Neural progenitor cell (in vitro differentiated cells): ENCODE measurements at regions not wholly inside any gene's neighbourhood (a gene's known extent, or its start where the extent isn't known, plus 50 kb on each side); places are given as distances from the start of the nearest gene placed in this dataset.
"Not testable (repeated sequence)": the region's sequence is repeated elsewhere in the genome, so short reads cannot be mapped to it uniquely, and the experiment has no call there.

Experiments used
- DNase-seq: peaks from one replicate; pipeline ENCODE4 v3.0.0-alpha.2; 2016; ENCODE audit warnings: low spot score
- H2AFZ ChIP-seq: fragments of 200-600 bp; sonication (generic); replicated peaks from 2 replicates; pipeline ENCODE4 v1.6.1; 2016; ENCODE audit warnings: antibody characterized with exemption
- H3F3A ChIP-seq: fragments of 200-600 bp; sonication (generic); 2 replicates; pipeline ENCODE4 v1.6.1; 2016; ENCODE audit warnings: antibody characterized with exemption, low read depth
- H3K27ac ChIP-seq: fragments of 200-600 bp; sonication (generic); 2 replicates; pipeline ENCODE4 v1.5.1; 2016; ENCODE audit warnings: mild to moderate bottlenecking
- H3K27me3 ChIP-seq: fragments of 200-600 bp; sonication (generic); 2 replicates; pipeline ENCODE4 v1.6.1; 2016; ENCODE audit warnings: mild to moderate bottlenecking, moderate library complexity
- H3K36me3 ChIP-seq: fragments of 200-600 bp; sonication (generic); 2 replicates; pipeline ENCODE4 v1.5.1; 2016
- H3K4me1 ChIP-seq: fragments of 200-600 bp; sonication (generic); 2 replicates; pipeline ENCODE4 v1.6.1; 2016; ENCODE audit warnings: mixed run types
- H3K4me2 ChIP-seq: fragments of 200-600 bp; sonication (generic); 2 replicates; pipeline ENCODE4 v1.6.1; 2016
- H3K4me3 ChIP-seq: fragments of 200-600 bp; sonication (generic); 2 replicates; pipeline ENCODE4 v1.5.1; 2016
- H3K79me2 ChIP-seq: fragments of 200-600 bp; sonication (generic); 2 replicates; pipeline ENCODE4 v1.6.1; 2016; ENCODE audit warnings: low read depth
- H3K9ac ChIP-seq: fragments of 200-600 bp; sonication (generic); 2 replicates; pipeline ENCODE4 v1.6.1; 2016
- H3K9me3 ChIP-seq: fragments of 200-600 bp; sonication (generic); 2 replicates; pipeline ENCODE4 v1.5.1; 2016; ENCODE audit warnings: low read depth
- H4K20me1 ChIP-seq: fragments of 200-600 bp; sonication (generic); 2 replicates; pipeline ENCODE4 v1.6.1; 2016; ENCODE audit warnings: low read depth
- H3K27ac Mint-ChIP-seq: 3 replicates; pipeline ENCODE4 v1.8.0; 2021; ENCODE audit warnings: mixed read lengths
- H3K27me3 Mint-ChIP-seq: 2 replicates; pipeline ENCODE4 v1.8.0; 2022; ENCODE audit warnings: low read depth, mild to moderate bottlenecking, inconsistent platforms, moderate library complexity, mixed read lengths; ENCODE audit not compliant: insufficient read depth
- H3K36me3 Mint-ChIP-seq: 3 replicates; pipeline ENCODE4 v1.8.0; 2021; ENCODE audit warnings: mixed read lengths
- H3K4me1 Mint-ChIP-seq: 3 replicates; pipeline ENCODE4 v1.8.0; 2021; ENCODE audit warnings: mixed read lengths
- H3K4me3 Mint-ChIP-seq: 3 replicates; pipeline ENCODE4 v1.8.0; 2021; ENCODE audit warnings: mild to moderate bottlenecking, moderate library complexity, mixed read lengths
- H3K9me3 Mint-ChIP-seq: 3 replicates; pipeline ENCODE4 v1.8.0; 2020; ENCODE audit warnings: mixed read lengths
- CTCF ChIP-seq: fragments of 200-600 bp; sonication (generic); IDR thresholded peaks from 2 replicates; pipeline ENCODE4 v1.5.1; 2017; ENCODE audit warnings: antibody characterized with exemption, mild to moderate bottlenecking
- EZH2 ChIP-seq: fragments of 200-600 bp; sonication (generic); IDR thresholded peaks from 2 replicates; pipeline ENCODE4 v1.6.1; 2017; ENCODE audit warnings: antibody characterized with exemption, mild to moderate bottlenecking, moderate library complexity
- EZH2phosphoT487 ChIP-seq: fragments of 200-600 bp; sonication (generic); IDR thresholded peaks from 2 replicates; pipeline ENCODE4 v1.6.1; 2017; ENCODE audit warnings: antibody characterized with exemption

- DNase-seq: no peak
- Histone ChIP-seq H3K9ac (no peak overlapping the region), H3K4me1 (no peaks in the 10 kb centered on the region), H2AFZ (no peak overlapping the region), H3K9me3 (no peaks in the 10 kb centered on the region), H3K4me3 (no peak overlapping the region), H3K27ac (no peak overlapping the region), H3K27me3 (no peaks in the 10 kb centered on the region), H3F3A (no peaks in the 10 kb centered on the region), H4K20me1 (no peaks in the 10 kb centered on the region), H3K4me2 (no peak overlapping the region), H3K36me3 (no peaks in the 10 kb centered on the region), H3K79me2 (no peaks in the 10 kb centered on the region)
- H3K4me3 Mint-ChIP-seq: no peak overlapping the region
- no peaks in the 10 kb centered on the region for H3K4me1 Mint-ChIP-seq
- H3K9me3 Mint-ChIP-seq: no peaks in the 10 kb centered on the region
- no peak overlapping the region for H3K27ac Mint-ChIP-seq
- H3K36me3 Mint-ChIP-seq: no peaks in the 10 kb centered on the region
- TF ChIP-seq EZH2: no peak
- H3K27me3 Mint-ChIP-seq: no peaks in the 10 kb centered on the region
Measured at GRCh38 chrX:112473654-112474053, 206.1 kb downstream of the LHFPL1 start.

DNA sequence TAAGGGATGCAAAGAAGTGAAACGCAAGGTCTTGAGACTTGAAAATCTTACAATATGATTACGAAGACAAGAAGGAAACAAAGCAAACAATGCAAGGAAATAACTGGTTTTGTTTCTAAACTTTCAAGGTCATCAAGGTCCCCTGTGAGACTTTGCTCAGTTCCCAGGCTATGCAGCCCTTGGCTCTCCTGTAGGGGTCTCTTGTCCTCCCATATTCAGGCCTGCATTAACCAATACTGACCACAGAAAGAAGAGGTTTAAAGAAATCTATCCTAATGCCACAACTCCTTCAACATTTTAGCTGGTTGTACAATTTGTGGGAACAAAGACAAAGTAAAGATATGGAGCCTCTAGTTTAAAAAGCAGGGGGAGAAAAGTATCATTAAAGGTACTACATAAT, 209.2 kb downstream of the LHFPL1 start:
- no peaks in the 10 kb centered on the region for H4K20me1 ChIP-seq
- Mint-ChIP-seq H3K27ac (no peak overlapping the region), H3K27me3 (no peaks in the 10 kb centered on the region), H3K36me3 (no peaks in the 10 kb centered on the region), H3K4me3 (no peak overlapping the region), H3K9me3 (no peaks in the 10 kb centered on the region), H3K4me1 (no peaks in the 10 kb centered on the region)
- H3K9me3 ChIP-seq: no peaks in the 10 kb centered on the region
- no peak overlapping the region for H3K4me2 ChIP-seq
- H3K27ac ChIP-seq: no peak overlapping the region
- no peaks in the 10 kb centered on the region for H3K79me2 ChIP-seq
- no peaks in the 10 kb centered on the region for H3F3A ChIP-seq
- DNase-seq: no peak
- no peak overlapping the region for H3K9ac ChIP-seq
- no peak overlapping the region for H2AFZ ChIP-seq
- H3K36me3 ChIP-seq: no peaks in the 10 kb centered on the region
- no peaks in the 10 kb centered on the region for H3K4me1 ChIP-seq
- TF ChIP-seq EZH2phosphoT487: no peak
- no peak for TF ChIP-seq CTCF
- no peak for TF ChIP-seq EZH2
- H3K27me3 ChIP-seq: no peaks in the 10 kb centered on the region
- no peak overlapping the region for H3K4me3 ChIP-seq

DNA sequence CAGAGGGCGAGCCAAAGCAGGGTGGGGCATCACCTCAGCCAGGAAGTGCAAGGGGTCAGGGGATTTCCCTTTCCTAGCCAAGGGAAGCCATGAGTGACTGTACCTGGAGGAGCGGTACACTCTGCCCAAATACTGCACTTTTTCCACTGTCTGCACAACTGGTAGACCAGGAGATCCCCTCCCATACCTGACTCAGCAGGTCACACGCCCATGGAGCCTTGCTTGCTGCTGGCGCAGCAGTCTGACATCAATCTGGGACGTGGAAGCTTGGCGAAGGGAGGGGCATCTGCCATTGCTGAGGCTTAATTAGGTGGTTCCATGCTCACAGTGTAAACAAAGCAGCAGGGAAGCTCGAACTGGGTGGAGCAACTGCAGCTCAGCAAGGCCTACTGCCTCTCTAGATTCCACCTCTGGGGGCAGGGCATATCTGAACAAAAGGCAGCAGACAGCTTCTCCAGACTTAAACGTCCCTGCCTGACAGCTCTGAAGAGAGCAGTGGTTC, 217.7 kb downstream of the LHFPL1 start:
- not testable (repeated sequence) for H3K4me1 Mint-ChIP-seq, H3K27ac ChIP-seq, H3K4me3 Mint-ChIP-seq, H3K4me2 ChIP-seq, H3K36me3 Mint-ChIP-seq, H3K9me3 Mint-ChIP-seq, H2AFZ ChIP-seq, H3K27ac Mint-ChIP-seq, H3K27me3 Mint-ChIP-seq, H3K4me3 ChIP-seq, H3K9ac ChIP-seq, H3K4me1 ChIP-seq, H3K36me3 ChIP-seq, H3K79me2 ChIP-seq, H3F3A ChIP-seq, H4K20me1 ChIP-seq, H3K27me3 ChIP-seq, H3K9me3 ChIP-seq
- DNase-seq: peak; percentile 45

DNA sequence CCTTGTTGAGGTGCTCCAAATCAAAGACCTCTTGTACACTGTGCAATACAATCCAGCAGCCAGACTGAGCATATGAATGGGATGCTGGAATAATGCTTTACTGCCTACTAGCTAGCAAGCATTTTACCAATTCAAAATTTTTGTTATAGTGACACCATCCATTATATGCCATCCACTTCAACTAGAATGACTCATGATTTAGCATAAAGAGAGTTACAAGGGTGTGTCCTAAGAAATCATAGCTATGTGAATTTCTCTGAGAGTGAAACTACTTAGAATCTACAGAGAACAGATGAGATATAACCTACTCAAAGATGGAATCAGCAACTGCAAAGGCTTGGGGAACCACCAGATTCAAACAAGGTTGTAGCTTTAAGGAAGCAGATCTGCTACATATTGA, 221.9 kb downstream of the LHFPL1 start:
- no peaks in the 10 kb centered on the region for H3K27me3 ChIP-seq
- H3K27me3 Mint-ChIP-seq: peaks cover 2% of the 10 kb centered on the region
- no peak for DNase-seq
- H3K36me3 Mint-ChIP-seq: no peaks in the 10 kb centered on the region
- no peaks in the 10 kb centered on the region for H3K9me3 ChIP-seq
- no peak overlapping the region for H3K4me2 ChIP-seq
- no peak overlapping the region for H3K9ac ChIP-seq
- no peaks in the 10 kb centered on the region for H3K36me3 ChIP-seq
- H3K79me2 ChIP-seq: no peaks in the 10 kb centered on the region
- no peak overlapping the region for H2AFZ ChIP-seq
- H3K4me3 Mint-ChIP-seq: no peak overlapping the region
- no peaks in the 10 kb centered on the region for H4K20me1 ChIP-seq
- peaks cover 6% of the 10 kb centered on the region for H3K4me1 ChIP-seq
- no peak overlapping the region for H3K27ac ChIP-seq
- no peak overlapping the region for H3K4me3 ChIP-seq
- no peaks in the 10 kb centered on the region for H3K9me3 Mint-ChIP-seq
- no peaks in the 10 kb centered on the region for H3F3A ChIP-seq
- TF ChIP-seq EZH2phosphoT487 (no peak), EZH2 (no peak), CTCF (no peak)
- H3K4me1 Mint-ChIP-seq: no peaks in the 10 kb centered on the region
- H3K27ac Mint-ChIP-seq: no peak overlapping the region
